Hindlimb muscle (tissue), 1 donor: ENCODE measurements at regions not wholly inside any gene's neighbourhood (a gene's known extent, or its start where the extent isn't known, plus 50 kb on each side); places are given as distances from the start of the nearest gene placed in this dataset.
A peak's percentile ranks its signal among the peaks of the same experiment; 100 is the strongest.

Experiments
- DNase-seq: peaks from one replicate; pipeline ENCODE4 v3.0.0-alpha.2; 2013

- no peak for DNase-seq
These were observed 96.8 kb downstream of the TMEM26 start for GRCh38 chr10:61356354-61356753.

DNA sequence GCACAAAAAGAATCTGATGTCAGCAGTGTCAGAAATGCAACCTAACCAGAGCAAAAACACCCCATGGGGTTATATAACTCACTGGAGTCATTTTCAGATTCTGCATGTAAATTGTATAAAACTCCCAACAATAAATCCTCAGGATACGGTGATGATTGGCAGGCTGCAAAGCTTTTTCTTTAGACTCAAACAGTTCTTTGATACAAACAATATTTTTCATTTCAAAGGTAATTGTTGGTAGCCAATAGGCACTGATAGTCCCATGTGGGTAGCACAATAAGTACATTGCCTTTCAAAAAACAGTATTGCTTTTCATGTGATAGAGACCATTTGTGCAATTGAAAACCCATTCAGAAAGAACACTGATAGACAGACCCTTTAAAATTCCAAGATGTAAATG is 98.0 kb downstream of the TMEM26 start:
- DNase-seq, result no peak

- DNase-seq, result peak; percentile 10
These were observed 98.7 kb downstream of the TMEM26 start for GRCh38 chr10:61354401-61354975.

- no peak for DNase-seq
These were observed 102.4 kb downstream of the TMEM26 start for GRCh38 chr10:61350794-61351193.

- DNase-seq, result no peak
These were observed 103.1 kb downstream of the TMEM26 start for GRCh38 chr10:61350068-61350467.

DNA sequence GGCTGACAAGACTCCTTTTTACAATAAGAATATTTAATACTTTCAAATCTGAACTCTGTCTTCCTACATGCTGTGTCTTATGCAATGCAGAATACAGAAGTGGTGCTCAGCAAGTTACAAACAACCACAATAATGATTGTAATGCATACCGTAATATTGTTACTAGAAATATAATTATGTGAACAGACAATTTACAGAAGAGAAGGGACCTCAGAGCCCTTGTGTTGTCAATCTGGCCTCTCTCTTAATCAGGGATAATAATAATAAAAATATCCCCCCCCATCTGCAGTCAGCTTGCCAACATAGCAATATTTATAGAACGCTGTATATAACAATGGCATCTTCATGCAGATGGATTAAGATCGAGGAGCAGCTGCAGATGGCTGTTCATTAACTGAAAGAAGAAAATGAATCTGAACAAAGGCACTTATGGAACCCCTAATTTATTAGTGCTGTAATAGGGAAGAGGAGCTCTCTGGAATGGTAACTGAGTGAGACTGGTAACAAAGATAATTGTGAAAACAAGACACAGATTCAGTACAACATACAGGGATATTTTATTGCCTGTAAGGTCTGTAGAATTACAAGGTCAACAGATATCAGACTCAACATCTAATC is 106.3 kb downstream of the TMEM26 start:
- no peak for DNase-seq

- no peak for DNase-seq
These were observed 109.4 kb downstream of the TMEM26 start for GRCh38 chr10:61343796-61344195.

- no peak for DNase-seq
These were observed 110.2 kb downstream of the TMEM26 start for GRCh38 chr10:61342858-61343572.

- no peak for DNase-seq
These were observed 112.2 kb downstream of the TMEM26 start for GRCh38 chr10:61341008-61341407.

GRCh38 chr10:61338146-61338545 is 115.0 kb downstream of the TMEM26 start:
- no peak for DNase-seq

- no peak for DNase-seq
These were observed 115.4 kb downstream of the TMEM26 start for GRCh38 chr10:61337741-61338140.

GRCh38 chr10:61336831-61337230 is 116.3 kb downstream of the TMEM26 start:
- DNase-seq, result no peak

DNA sequence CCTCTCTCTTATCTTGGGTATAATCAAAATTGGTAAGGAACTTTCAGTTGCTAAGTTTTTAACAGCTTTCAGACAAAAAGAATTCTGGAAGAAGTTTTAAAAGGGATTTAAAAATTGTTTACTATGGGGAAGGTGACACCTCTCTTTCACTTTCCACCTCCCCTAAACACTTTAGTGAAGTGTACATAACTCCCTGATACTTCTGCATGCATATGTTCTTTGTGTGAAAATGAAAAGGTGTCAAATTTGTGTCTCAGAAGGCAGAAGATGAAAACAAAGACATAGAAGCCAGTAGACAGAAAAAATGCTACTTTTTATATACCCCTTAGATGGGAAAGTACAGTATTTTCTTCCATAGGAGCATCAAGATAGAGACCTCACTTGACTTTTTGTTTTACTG is 117.8 kb downstream of the TMEM26 start:
- no peak for DNase-seq

DNA sequence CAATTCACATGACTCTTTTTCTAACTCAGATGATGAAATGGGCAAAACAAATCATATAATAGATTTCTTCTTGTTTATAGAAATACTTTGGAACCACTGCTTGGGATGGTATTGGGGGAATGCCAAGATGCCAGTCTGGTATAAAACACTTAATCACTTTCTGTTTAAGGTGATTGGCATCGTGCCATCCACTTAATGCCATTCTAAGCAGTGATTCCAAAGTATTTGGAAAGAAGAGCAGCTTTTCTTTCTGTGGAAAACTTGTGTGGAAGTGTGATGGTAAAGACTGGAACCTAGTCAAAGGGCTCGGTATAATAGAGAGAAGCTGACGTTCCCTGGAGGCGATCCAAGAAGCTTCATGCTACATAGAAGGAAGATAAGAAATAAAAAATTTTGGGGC is 120.6 kb downstream of the TMEM26 start:
- no peak for DNase-seq

DNA sequence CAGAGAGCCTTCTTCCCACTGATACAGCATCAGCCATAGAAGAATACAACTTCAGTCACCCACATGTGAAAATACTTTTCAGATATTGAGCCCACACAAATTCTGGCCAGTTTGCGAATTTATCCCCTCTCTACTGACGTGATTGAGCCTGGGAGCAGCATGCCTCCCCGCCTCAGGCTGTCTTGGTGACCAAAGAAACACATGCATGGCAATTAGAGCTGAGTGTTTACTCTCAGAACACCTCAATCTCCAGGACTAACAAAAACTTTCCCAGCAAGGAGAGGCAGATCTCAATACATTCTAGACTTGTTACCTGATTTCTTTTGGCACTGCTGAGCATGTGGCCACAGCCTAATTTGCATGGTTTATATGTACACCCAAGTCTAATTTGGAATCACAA is 122.5 kb downstream of the TMEM26 start:
- DNase-seq, result no peak

DNA sequence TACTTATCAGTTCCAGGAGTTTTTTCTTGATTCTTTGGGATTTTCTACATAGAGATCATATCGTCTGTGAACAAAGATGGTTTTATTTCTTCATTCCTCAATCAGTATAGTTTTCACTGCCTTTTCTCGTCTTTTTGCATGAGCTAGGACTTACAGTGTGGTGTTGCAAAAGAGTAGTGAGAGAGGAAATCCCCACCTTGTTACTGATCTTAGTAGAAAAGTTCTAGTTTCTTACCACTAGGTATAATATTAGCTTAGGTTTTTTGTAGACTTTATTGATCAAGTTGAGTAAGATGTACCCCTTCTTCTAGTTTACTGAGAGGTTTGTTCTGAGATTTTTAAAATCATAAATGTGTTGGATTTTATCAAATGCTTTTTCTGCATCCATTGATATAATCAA is 123.3 kb downstream of the TMEM26 start:
- DNase-seq, result no peak

- no peak for DNase-seq
These were observed 127.8 kb downstream of the TMEM26 start for GRCh38 chr10:61325223-61325960.

DNA sequence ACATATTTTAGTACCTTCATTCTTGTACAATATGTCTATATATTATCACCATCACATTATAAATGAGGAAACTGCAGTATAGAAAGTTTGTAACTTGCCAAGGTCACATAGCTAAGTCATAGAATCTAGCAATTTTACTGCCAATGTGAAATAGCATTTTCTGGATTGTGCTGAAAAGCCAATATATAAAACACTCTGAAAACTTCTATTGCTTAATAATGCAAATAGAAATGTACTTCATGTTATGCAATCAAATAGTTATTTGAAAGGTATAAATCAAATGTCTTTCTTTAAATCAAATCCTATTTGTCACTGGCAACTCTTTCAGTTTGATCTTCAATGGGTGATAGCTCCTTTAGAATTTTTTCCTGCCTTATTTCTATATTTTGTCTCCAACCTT is 129.5 kb downstream of the TMEM26 start:
- no peak for DNase-seq

DNA sequence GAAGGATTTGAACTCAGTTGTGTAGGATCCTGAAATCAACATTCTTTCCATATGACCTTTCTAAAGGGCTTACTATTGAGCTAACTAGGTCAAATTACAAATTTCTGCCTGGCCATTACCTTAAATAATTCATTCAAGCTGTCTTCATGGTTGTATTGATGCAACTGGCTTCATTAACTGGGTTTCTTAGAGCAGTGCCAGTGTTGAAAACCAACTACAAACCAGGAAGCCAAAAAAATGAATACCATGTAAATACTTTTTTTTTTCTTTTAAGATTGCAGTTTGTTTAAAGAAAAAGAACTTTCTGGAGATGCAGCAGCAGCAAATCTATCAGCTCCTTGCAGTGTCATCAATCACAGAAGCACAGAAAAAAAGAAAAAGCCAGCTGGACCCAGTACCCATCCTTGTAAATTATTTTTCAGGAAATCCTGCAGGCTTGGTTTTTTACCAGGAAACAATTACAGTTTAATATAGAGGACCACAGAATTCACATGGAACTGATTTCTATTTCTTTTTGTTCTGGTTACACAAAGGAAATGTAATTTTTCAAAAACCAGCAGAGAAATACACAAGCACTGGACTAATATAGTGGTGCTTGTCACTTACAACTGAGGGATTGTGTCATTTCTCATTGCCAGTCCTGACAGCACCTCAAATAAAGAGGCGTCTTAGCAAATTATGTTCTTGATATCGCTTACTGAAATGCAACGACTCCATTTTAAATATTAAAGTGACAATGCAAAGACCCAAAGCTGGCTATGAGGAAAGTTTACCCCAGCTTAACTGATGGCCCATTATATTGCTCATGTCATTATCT is 131.9 kb downstream of the TMEM26 start:
- no peak for DNase-seq

DNA sequence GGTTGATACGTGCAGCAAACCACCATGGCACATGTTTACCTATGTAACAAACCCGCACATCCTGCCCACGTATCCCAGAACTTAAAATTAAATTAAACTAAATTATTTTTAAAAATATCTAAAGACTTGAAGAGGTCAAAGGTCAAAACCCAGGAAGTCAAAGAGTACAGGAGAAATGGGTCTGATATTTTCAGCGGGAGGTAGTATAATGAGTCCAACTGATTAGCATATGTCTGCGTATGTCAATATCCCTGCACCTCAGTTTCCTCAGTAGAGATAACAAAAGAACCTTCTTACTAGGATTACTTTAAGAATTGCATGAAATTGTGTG is 133.0 kb downstream of the TMEM26 start:
- no peak for DNase-seq

GRCh38 chr10:61319386-61320256 is 133.6 kb downstream of the TMEM26 start:
- no peak for DNase-seq

DNA sequence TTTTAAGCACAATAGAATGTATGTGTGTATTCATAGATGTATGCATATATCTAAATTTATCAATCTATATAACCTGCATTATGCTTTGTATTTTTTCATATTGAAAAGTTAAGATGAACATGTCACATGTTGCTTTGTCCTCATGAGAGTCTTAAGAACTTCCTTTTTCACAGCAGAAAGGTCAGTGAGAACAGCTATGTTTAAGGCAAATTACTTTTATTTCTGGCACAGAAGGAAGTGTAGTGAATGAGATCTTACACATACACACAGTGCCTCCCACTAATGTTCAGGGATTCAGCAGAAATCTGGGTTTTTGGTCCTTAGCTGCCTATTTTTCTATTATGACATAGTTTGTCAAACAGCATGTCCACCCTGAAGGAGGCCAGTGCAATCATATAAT is 134.8 kb downstream of the TMEM26 start:
- DNase-seq, result no peak
